Tibial artery (tissue), 4 donors: ENCODE measurements at regions not wholly inside any gene's neighbourhood (a gene's known extent, or its start where the extent isn't known, plus 50 kb on each side); places are given as distances from the start of the nearest gene placed in this dataset.

Source experiments
- DNase-seq, 2 donors: peaks; one replicate each; pipeline ENCODE4 v3.0.0-alpha.2; 2019
- H3K27ac ChIP-seq, 2 donors: fragments of 200-600 bp; sonication (generic) in 1 of 2; 1 replicate in 1 of 2; 2 replicates in 1 of 2; pipeline ENCODE4 v1.5.1; 2018 to 2019; ENCODE audit warnings: mild to moderate bottlenecking in 1 of 2
- H3K27me3 ChIP-seq, 2 donors: fragments of 200-600 bp; sonication (generic) in 1 of 2; one replicate each; pipeline versions ENCODE4 v1.5.1 to v1.6.0; 2016 to 2019
- H3K36me3 ChIP-seq, 3 donors: fragments of 200-600 bp; sonication (generic) in 2 of 3; one replicate each; pipeline ENCODE4 v1.5.1; 2016 to 2019; ENCODE audit warnings: mild to moderate bottlenecking in 2 of 3
- H3K4me1 ChIP-seq, 4 donors: fragments of 200-600 bp; sonication (generic) in 2 of 4; 1 replicate in 3 of 4; 2 replicates in 1 of 4; pipeline ENCODE4 v1.5.1; 2016 to 2019
- H3K4me3 ChIP-seq, 2 donors: fragments of 200-600 bp; sonication (generic) in 1 of 2; 1 replicate in 1 of 2; 2 replicates in 1 of 2; pipeline ENCODE4 v1.5.1; 2018 to 2019; ENCODE audit warnings: mild to moderate bottlenecking in 2 of 2
- H3K9me3 ChIP-seq, 3 donors: fragments of 200-600 bp; sonication (generic) in 1 of 3; one replicate each; pipeline ENCODE4 v1.5.1; 2016 to 2019
- CTCF ChIP-seq, 2 experiments: fragments of 200-600 bp in 1 of 2; fragments of 450-650 bp in 1 of 2; IDR thresholded peaks; one replicate each; pipeline ENCODE4 v1.5.1; 2017 to 2019; ENCODE audit warnings: antibody characterized with exemption in 2 of 2, mild to moderate bottlenecking in 1 of 2, moderate library complexity in 1 of 2
- intact Hi-C: fragments of 100-400 bp; cut with DNase I; formaldehyde crosslinking; loops from one replicate; pipeline ENCODE4 v1.15.0; 2023; ENCODE audit warnings: low total_unique reads

- H3K27ac ChIP-seq, result no peak overlapping the region
- H3K9me3 ChIP-seq, result no peaks in the 10 kb centered on the region
- peak; percentile 9 to 27 for DNase-seq
- intact Hi-C loops, result no loop called here
- no peak for TF ChIP-seq CTCF (IDR thresholded peaks at IDR 0.05)
- no peak overlapping the region for H3K4me3 ChIP-seq
- H3K27me3 ChIP-seq, result peaks cover 0 to 29% of the 10 kb centered on the region in 2 donors
- no peaks in the 10 kb centered on the region for H3K4me1 ChIP-seq
- H3K36me3 ChIP-seq, result no peaks in the 10 kb centered on the region
Observed at GRCh38 chr22:44430716-44431115, 67.3 kb downstream of the RTL6 start.

- Histone ChIP-seq H3K4me1 (no peaks in the 10 kb centered on the region), H3K27ac (no peak overlapping the region), H3K36me3 (no peaks in the 10 kb centered on the region), H3K27me3 (peaks cover 0 to 36% of the 10 kb centered on the region in 2 donors), H3K4me3 (no peak overlapping the region), H3K9me3 (no peaks in the 10 kb centered on the region)
- peak in 1 of 2 donors; percentile 7 for DNase-seq
- TF ChIP-seq CTCF (IDR thresholded peaks at IDR 0.05), result no peak
- intact Hi-C loops, result no loop called here
Observed at GRCh38 chr22:44429941-44430587, 68.0 kb downstream of the RTL6 start.

GRCh38 chr22:44428941-44429830 lies 68.8 kb downstream of the RTL6 start:
- no peaks in the 10 kb centered on the region for H3K9me3 ChIP-seq
- no peaks in the 10 kb centered on the region for H3K36me3 ChIP-seq
- intact Hi-C loops, result no loop called here
- H3K4me1 ChIP-seq, result no peaks in the 10 kb centered on the region
- no peak overlapping the region for H3K4me3 ChIP-seq
- H3K27ac ChIP-seq, result no peak overlapping the region
- peaks cover 0 to 44% of the 10 kb centered on the region in 2 donors for H3K27me3 ChIP-seq
- DNase-seq, result no peak
- no peak for TF ChIP-seq CTCF (IDR thresholded peaks at IDR 0.05)

GRCh38 chr22:44427611-44428470 lies 70.2 kb downstream of the RTL6 start:
- Histone ChIP-seq H3K4me1 (no peaks in the 10 kb centered on the region), H3K27me3 (peaks cover 0 to 58% of the 10 kb centered on the region in 2 donors), H3K36me3 (no peaks in the 10 kb centered on the region), H3K9me3 (no peaks in the 10 kb centered on the region), H3K27ac (no peak overlapping the region), H3K4me3 (no peak overlapping the region)
- no peak for TF ChIP-seq CTCF (IDR thresholded peaks at IDR 0.05)
- peak in 1 of 2 donors; percentile 48 for DNase-seq
- intact Hi-C loops, result no loop called here

- Histone ChIP-seq H3K27me3 (peaks cover 0 to 59% of the 10 kb centered on the region in 2 donors), H3K27ac (no peak overlapping the region), H3K9me3 (peaks cover 0 to under 1% (median 0%) of the 10 kb centered on the region in 3 donors), H3K4me3 (no peak overlapping the region), H3K36me3 (no peaks in the 10 kb centered on the region), H3K4me1 (no peaks in the 10 kb centered on the region)
- intact Hi-C loops, result no loop called here
- DNase-seq, result no peak
- no peak for TF ChIP-seq CTCF (IDR thresholded peaks at IDR 0.05)
Observed at GRCh38 chr22:44426981-44427380, 71.1 kb downstream of the RTL6 start.
